ENCODE measurements at regions not wholly inside any gene's neighbourhood (a gene's known extent, or its start where the extent isn't known, plus 50 kb on each side); places are given as distances from the start of the nearest gene placed in this dataset.

DNA sequence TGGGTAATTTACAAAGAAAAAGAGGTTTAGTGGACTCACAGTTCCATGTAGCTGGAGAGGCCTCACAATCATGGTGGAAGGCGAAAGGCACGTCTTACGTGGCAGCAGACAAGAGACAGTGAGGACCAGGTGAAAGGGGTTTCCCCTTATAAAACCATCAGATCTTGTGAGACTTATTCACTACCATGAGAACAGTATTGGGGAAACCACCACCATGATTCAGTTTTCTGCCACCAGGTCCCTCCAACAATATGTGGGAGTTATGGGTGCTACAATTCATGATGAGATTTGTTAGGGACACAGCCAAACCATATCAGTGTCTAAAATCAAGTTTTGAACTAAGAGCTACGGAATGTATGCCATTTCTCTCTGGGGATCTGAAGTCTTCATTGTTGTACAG is 354.8 kb upstream of the C2CD4B start:
- Histone ChIP-seq H3K9me3 (no peaks in the 10 kb centered on the region), H3K27me3 (no peaks in the 10 kb centered on the region), H3K4me1 (no peaks in the 10 kb centered on the region), H3K4me3 (no peak overlapping the region), H3K27ac (no peak overlapping the region), H3K36me3 (no peaks in the 10 kb centered on the region)
- TF ChIP-seq, protein P1, sequence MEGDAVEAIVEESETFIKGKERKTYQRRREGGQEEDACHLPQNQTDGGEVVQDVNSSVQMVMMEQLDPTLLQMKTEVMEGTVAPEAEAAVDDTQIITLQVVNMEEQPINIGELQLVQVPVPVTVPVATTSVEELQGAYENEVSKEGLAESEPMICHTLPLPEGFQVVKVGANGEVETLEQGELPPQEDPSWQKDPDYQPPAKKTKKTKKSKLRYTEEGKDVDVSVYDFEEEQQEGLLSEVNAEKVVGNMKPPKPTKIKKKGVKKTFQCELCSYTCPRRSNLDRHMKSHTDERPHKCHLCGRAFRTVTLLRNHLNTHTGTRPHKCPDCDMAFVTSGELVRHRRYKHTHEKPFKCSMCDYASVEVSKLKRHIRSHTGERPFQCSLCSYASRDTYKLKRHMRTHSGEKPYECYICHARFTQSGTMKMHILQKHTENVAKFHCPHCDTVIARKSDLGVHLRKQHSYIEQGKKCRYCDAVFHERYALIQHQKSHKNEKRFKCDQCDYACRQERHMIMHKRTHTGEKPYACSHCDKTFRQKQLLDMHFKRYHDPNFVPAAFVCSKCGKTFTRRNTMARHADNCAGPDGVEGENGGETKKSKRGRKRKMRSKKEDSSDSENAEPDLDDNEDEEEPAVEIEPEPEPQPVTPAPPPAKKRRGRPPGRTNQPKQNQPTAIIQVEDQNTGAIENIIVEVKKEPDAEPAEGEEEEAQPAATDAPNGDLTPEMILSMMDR (IDR thresholded peaks at IDR 0.05), result no peak
- no peak for DNase-seq (ENCODE audit: low spot score)

DNA sequence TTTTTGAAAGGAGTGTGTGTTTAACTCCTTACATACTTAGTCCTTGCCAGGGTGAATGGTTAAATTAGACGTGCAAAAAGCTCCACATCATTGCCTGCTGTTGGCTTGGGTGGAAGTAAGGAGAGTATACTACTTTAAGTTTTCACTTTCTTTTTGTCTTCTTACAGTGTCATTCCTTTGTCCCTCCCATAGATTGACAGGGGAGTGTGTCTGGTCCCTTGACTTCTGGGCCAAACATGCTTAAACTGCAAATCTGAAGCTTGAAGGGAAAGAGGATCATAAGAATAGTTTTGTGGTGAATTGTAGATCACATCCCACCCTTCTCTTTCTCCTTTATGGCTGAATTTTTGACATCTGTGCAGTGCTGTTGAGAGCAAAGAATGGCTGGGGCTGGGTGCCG is 355.8 kb upstream of the C2CD4B start:
- Histone ChIP-seq H3K4me1 (no peaks in the 10 kb centered on the region), H3K27ac (no peak overlapping the region), H3K9me3 (no peaks in the 10 kb centered on the region), H3K36me3 (no peaks in the 10 kb centered on the region), H3K4me3 (no peak overlapping the region), H3K27me3 (no peaks in the 10 kb centered on the region)
- TF ChIP-seq, protein P1 (IDR thresholded peaks at IDR 0.05), result no peak
- no peak for DNase-seq (ENCODE audit: low spot score)

DNA sequence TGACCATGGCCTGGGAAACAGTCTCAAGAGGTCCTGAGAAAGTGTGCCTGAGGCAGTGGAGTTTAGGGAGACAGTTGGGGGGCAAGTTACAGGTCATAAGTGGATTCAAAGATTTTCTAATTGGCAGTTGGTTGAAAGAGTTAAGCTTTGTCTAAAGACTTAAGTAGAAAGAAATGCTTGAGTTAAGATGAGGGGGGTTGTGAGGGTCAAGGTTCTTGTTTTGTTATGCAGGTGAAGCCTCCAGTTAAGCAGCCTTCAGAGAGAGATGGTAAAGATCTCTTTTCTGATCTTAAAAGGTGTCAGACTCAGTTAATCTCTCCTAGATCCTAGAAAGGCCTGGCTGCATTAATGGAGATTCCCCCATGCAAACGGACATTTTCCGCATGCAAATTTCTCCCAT is 356.3 kb upstream of the C2CD4B start:
- no peak for DNase-seq (ENCODE audit: low spot score)
- Histone ChIP-seq H3K36me3 (no peaks in the 10 kb centered on the region), H3K4me3 (no peak overlapping the region), H3K27ac (no peak overlapping the region), H3K9me3 (no peaks in the 10 kb centered on the region), H3K4me1 (no peaks in the 10 kb centered on the region), H3K27me3 (no peaks in the 10 kb centered on the region)
- TF ChIP-seq, protein P1 (IDR thresholded peaks at IDR 0.05), result no peak

DNA sequence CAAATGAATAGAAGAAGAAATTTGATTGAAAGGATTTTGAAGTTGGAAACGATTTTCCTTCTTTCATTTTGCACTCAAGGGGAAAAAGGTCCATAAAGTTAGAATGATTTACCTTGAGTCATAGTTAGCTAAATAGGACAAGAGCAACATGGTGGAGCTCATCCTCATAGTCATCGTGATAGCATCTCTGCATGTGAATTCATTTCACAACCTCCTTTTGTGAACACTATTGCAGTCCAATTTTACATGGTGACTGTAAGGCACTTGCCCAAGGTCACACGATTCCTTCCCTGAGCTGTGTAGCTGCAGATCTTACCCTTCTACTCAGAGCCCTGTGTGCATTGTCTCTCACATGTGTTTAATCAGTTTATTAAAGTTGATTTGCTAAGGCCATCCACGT is 359.8 kb upstream of the C2CD4B start:
- H3K36me3 ChIP-seq, result no peaks in the 10 kb centered on the region
- no peak overlapping the region for H3K4me3 ChIP-seq
- H3K27me3 ChIP-seq, result no peaks in the 10 kb centered on the region
- no peaks in the 10 kb centered on the region for H3K9me3 ChIP-seq
- H3K27ac ChIP-seq, result no peak overlapping the region
- TF ChIP-seq, protein P1 (IDR thresholded peaks at IDR 0.05), result no peak
- DNase-seq (ENCODE audit: low spot score), result no peak
- no peaks in the 10 kb centered on the region for H3K4me1 ChIP-seq

DNA sequence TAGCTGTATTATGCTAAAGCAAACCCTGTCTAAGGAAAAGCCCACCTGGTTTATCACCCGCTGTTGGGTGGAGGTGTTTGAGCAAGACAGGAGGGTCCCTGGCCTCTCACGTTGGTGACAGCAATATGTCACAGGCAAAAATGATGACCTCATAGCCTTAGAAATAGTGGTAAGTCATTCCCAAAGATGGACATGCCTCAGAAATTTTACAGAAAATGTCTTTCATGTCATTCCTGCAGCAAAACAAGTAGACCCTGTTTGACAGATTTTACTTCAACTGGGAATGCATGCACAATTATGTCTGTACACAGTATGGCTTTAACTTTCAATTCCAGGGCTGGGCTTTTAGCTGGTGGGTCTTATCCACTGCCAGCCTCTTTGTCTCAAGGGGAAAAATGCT is 362.3 kb upstream of the C2CD4B start:
- H3K36me3 ChIP-seq, result no peaks in the 10 kb centered on the region
- no peak for DNase-seq (ENCODE audit: low spot score)
- no peak overlapping the region for H3K27ac ChIP-seq
- TF ChIP-seq, protein P1 (IDR thresholded peaks at IDR 0.05), result no peak
- no peaks in the 10 kb centered on the region for H3K27me3 ChIP-seq
- H3K4me3 ChIP-seq, result no peak overlapping the region
- no peaks in the 10 kb centered on the region for H3K4me1 ChIP-seq
- no peaks in the 10 kb centered on the region for H3K9me3 ChIP-seq

DNA sequence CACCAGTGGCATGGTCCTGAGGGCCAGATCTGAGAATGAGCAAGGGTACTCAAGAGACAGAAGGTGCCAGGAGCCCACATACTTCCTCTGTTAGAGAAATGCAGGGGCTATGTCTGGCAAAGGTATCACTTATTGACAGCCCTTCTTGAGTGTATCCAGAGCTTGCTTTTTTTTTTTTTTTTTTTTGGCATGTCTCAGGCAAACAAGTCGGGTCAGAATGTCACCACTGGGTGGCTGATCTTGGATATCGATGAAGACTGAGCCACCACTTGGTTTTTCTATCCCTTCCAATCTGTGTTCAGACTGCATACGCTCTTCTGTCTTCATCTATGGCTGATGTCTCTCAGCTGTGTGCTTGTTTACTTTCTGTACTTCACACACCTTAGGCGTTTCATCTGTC is 363.4 kb upstream of the C2CD4B start:
- Histone ChIP-seq H3K4me3 (no peak overlapping the region), H3K27ac (no peak overlapping the region), H3K36me3 (no peaks in the 10 kb centered on the region), H3K4me1 (no peaks in the 10 kb centered on the region), H3K27me3 (no peaks in the 10 kb centered on the region), H3K9me3 (no peaks in the 10 kb centered on the region)
- TF ChIP-seq, protein P1 (IDR thresholded peaks at IDR 0.05), result no peak
- DNase-seq (ENCODE audit: low spot score), result no peak

Data from right atrium auricular region (tissue), 2 donors.